Muscle layer of colon (tissue), 2 donors: ENCODE measurements at regions not wholly inside any gene's neighbourhood (a gene's known extent, or its start where the extent isn't known, plus 50 kb on each side); places are given as distances from the start of the nearest gene placed in this dataset.

Experiments used
- H3K27ac ChIP-seq: one replicate; pipeline ENCODE4 v1.7.0; 2013; ENCODE audit warnings: low read depth, mild to moderate bottlenecking, low read length, moderate library complexity
- H3K27me3 ChIP-seq, 2 donors: one replicate each; pipeline ENCODE4 v1.7.0; 2013; ENCODE audit warnings: low read length in 2 of 2, mild to moderate bottlenecking in 2 of 2; ENCODE audit not compliant: insufficient read depth in 2 of 2, control insufficient read depth in 1 of 2
- H3K36me3 ChIP-seq: one replicate; pipeline ENCODE4 v1.7.0; 2013; ENCODE audit warnings: mild to moderate bottlenecking, low read length; ENCODE audit not compliant: insufficient read depth
- H3K4me1 ChIP-seq: one replicate; pipeline ENCODE4 v1.7.0; 2013; ENCODE audit warnings: mild to moderate bottlenecking, low read length; ENCODE audit not compliant: insufficient read depth
- H3K4me3 ChIP-seq, 2 donors: one replicate each; pipeline ENCODE4 v1.7.0; 2013; ENCODE audit warnings: low read length in 2 of 2, low read depth in 1 of 2, mild to moderate bottlenecking in 1 of 2, moderate library complexity in 1 of 2
- H3K9ac ChIP-seq: one replicate; pipeline ENCODE4 v1.7.0; 2013; ENCODE audit warnings: low read length
- H3K9me3 ChIP-seq: one replicate; pipeline ENCODE4 v1.7.0; 2013; ENCODE audit warnings: mild to moderate bottlenecking, low read length
- donor health status: abdominal sarcoma.
- donor health status: Adenocarcinoma of cecum.

GRCh38 chr11:15728207-15728606 is 613.5 kb downstream of the INSC start:
- no peak overlapping the region for H3K9ac ChIP-seq
- H3K36me3 ChIP-seq, result no peaks in the 10 kb centered on the region
- H3K4me3 ChIP-seq, result no peak overlapping the region
- H3K27me3 ChIP-seq, result no peaks in the 10 kb centered on the region
- peaks cover 7% of the 10 kb centered on the region for H3K4me1 ChIP-seq
- H3K9me3 ChIP-seq, result no peaks in the 10 kb centered on the region
- no peak overlapping the region for H3K27ac ChIP-seq

- Histone ChIP-seq H3K4me3 (no peak overlapping the region), H3K9me3 (no peaks in the 10 kb centered on the region), H3K9ac (no peak overlapping the region), H3K27me3 (no peaks in the 10 kb centered on the region), H3K36me3 (no peaks in the 10 kb centered on the region), H3K27ac (no peak overlapping the region), H3K4me1 (peaks cover 7% of the 10 kb centered on the region)
Measured at GRCh38 chr11:15730263-15730994, 615.7 kb downstream of the INSC start.

GRCh38 chr11:15730995-15731385 is 616.3 kb downstream of the INSC start:
- H3K9me3 ChIP-seq, result no peaks in the 10 kb centered on the region
- no peaks in the 10 kb centered on the region for H3K27me3 ChIP-seq

GRCh38 chr11:15735706-15736105 is 620.6 kb downstream of the SOX6 start:
- no peak overlapping the region for H3K27ac ChIP-seq
- no peaks in the 10 kb centered on the region for H3K36me3 ChIP-seq
- H3K9me3 ChIP-seq, result no peaks in the 10 kb centered on the region
- H3K4me3 ChIP-seq, result no peak overlapping the region
- H3K4me1 ChIP-seq, result peaks cover 4% of the 10 kb centered on the region
- no peaks in the 10 kb centered on the region for H3K27me3 ChIP-seq
- no peak overlapping the region for H3K9ac ChIP-seq

More at GRCh38 chr11:15730995-15731385, 616.3 kb downstream of the INSC start:
- H3K27ac ChIP-seq, result no peak overlapping the region
- H3K4me1 ChIP-seq, result peaks cover 7% of the 10 kb centered on the region
- H3K4me3 ChIP-seq, result no peak overlapping the region
- no peaks in the 10 kb centered on the region for H3K36me3 ChIP-seq
- no peak overlapping the region for H3K9ac ChIP-seq

- Histone ChIP-seq H3K9me3 (no peaks in the 10 kb centered on the region), H3K9ac (no peak overlapping the region), H3K4me1 (no peaks in the 10 kb centered on the region), H3K27me3 (no peaks in the 10 kb centered on the region), H3K36me3 (no peaks in the 10 kb centered on the region), H3K27ac (no peak overlapping the region), H3K4me3 (no peak overlapping the region)
Measured at GRCh38 chr11:15737320-15737719, 619.0 kb downstream of the SOX6 start.

GRCh38 chr11:15738931-15739330 is 617.4 kb downstream of the SOX6 start:
- Histone ChIP-seq H3K9ac (no peak overlapping the region), H3K9me3 (no peaks in the 10 kb centered on the region), H3K4me3 (no peak overlapping the region), H3K27me3 (no peaks in the 10 kb centered on the region), H3K36me3 (no peaks in the 10 kb centered on the region), H3K27ac (no peak overlapping the region), H3K4me1 (no peaks in the 10 kb centered on the region)

GRCh38 chr11:15742626-15743519 is 613.5 kb downstream of the SOX6 start:
- Histone ChIP-seq H3K4me3 (no peak overlapping the region), H3K9ac (no peak overlapping the region), H3K9me3 (no peaks in the 10 kb centered on the region), H3K27ac (no peak overlapping the region), H3K36me3 (no peaks in the 10 kb centered on the region), H3K4me1 (no peaks in the 10 kb centered on the region), H3K27me3 (no peaks in the 10 kb centered on the region)

- Histone ChIP-seq H3K27ac (no peak overlapping the region), H3K27me3 (no peaks in the 10 kb centered on the region), H3K9ac (no peak overlapping the region), H3K36me3 (no peaks in the 10 kb centered on the region), H3K4me3 (no peak overlapping the region), H3K9me3 (no peaks in the 10 kb centered on the region), H3K4me1 (no peaks in the 10 kb centered on the region)
Measured at GRCh38 chr11:15744693-15745092, 611.7 kb downstream of the SOX6 start.

GRCh38 chr11:15745266-15745665 is 611.1 kb downstream of the SOX6 start:
- Histone ChIP-seq H3K9me3 (no peaks in the 10 kb centered on the region), H3K27me3 (no peaks in the 10 kb centered on the region), H3K4me3 (no peak overlapping the region), H3K27ac (no peak overlapping the region), H3K9ac (no peak overlapping the region), H3K4me1 (no peaks in the 10 kb centered on the region), H3K36me3 (no peaks in the 10 kb centered on the region)

GRCh38 chr11:15747671-15748070 is 608.7 kb downstream of the SOX6 start:
- Histone ChIP-seq H3K9me3 (no peaks in the 10 kb centered on the region), H3K4me1 (no peaks in the 10 kb centered on the region), H3K4me3 (no peak overlapping the region), H3K36me3 (no peaks in the 10 kb centered on the region), H3K27me3 (no peaks in the 10 kb centered on the region), H3K9ac (no peak overlapping the region), H3K27ac (no peak overlapping the region)

GRCh38 chr11:15748132-15748531 is 608.2 kb downstream of the SOX6 start:
- Histone ChIP-seq H3K27ac (no peak overlapping the region), H3K9ac (no peak overlapping the region), H3K9me3 (no peaks in the 10 kb centered on the region), H3K4me1 (no peaks in the 10 kb centered on the region), H3K36me3 (no peaks in the 10 kb centered on the region), H3K27me3 (no peaks in the 10 kb centered on the region), H3K4me3 (no peak overlapping the region)
